NCI-H187 treated with DMSO at 0.1 percent for 48 hours (cell line): ENCODE measurements at regions not wholly inside any gene's neighbourhood (a gene's known extent, or its start where the extent isn't known, plus 50 kb on each side); places are given as distances from the start of the nearest gene placed in this dataset.

Experiments
- DNase-seq: peaks from one replicate; lab custom pipeline; 2025; lab: John Stamatoyannopoulos, UW

- DNase-seq, result peak; percentile 58
Measured at GRCh38 chr5:2801577-2802525, 50.4 kb upstream of the IRX2 start.
